Naive thymus-derived CD8-positive, alpha-beta T cell (primary cell): ENCODE measurements at regions not wholly inside any gene's neighbourhood (a gene's known extent, or its start where the extent isn't known, plus 50 kb on each side); places are given as distances from the start of the nearest gene placed in this dataset.
"Not testable (repeated sequence)": the region's sequence is repeated elsewhere in the genome, so short reads cannot be mapped to it uniquely, and the experiment has no call there.

Experiments used
- ATAC-seq, 2 donors: fragments of 150-1000 bp; cut with Tn5 transposase in 1 of 2; sonication (Bioruptor Pico), chemical (Tn5 transposase) in 1 of 2; 1 replicate in 1 of 2; 2 replicates in 1 of 2; pipeline ENCODE4 v1.10.0; 2021; ENCODE audit warnings: mild to moderate bottlenecking in 2 of 2, moderate library complexity in 2 of 2
- POLR2A ChIA-PET: fragments of 350-600 bp; sonication (Branson Sonifier 250); formaldehyde crosslinking; loops from one replicate; lab custom pipeline; 2021; ENCODE audit warnings: antibody characterized with exemption; lab: Charles Lee
- DNase-seq, 10 donors: peaks; one replicate each; pipeline versions ENCODE4 v3.0.0 to v3.0.0-alpha.2; 2020 to 2022
- H3K27ac Mint-ChIP-seq, 10 donors: one replicate each; pipeline ENCODE4 v1.8.0; 2020 to 2022; ENCODE audit warnings: mild to moderate bottlenecking in 10 of 10, mixed read lengths in 10 of 10, moderate library complexity in 4 of 10, inconsistent platforms in 1 of 10
- H3K27me3 Mint-ChIP-seq, 5 donors: one replicate each; pipeline ENCODE4 v1.8.0; 2021 to 2022; ENCODE audit warnings: mixed read lengths in 5 of 5
- H3K36me3 Mint-ChIP-seq, 3 donors: one replicate each; pipeline ENCODE4 v1.8.0; 2020 to 2022; ENCODE audit warnings: mixed read lengths in 3 of 3, mild to moderate bottlenecking in 2 of 3, inconsistent platforms in 1 of 3
- H3K4me1 Mint-ChIP-seq, 4 donors: one replicate each; pipeline ENCODE4 v1.8.0; 2021 to 2022; ENCODE audit warnings: mixed read lengths in 4 of 4
- H3K4me3 Mint-ChIP-seq, 10 donors: one replicate each; pipeline ENCODE4 v1.8.0; 2020 to 2022; ENCODE audit warnings: mild to moderate bottlenecking in 10 of 10, mixed read lengths in 10 of 10, moderate library complexity in 6 of 10, inconsistent platforms in 1 of 10
- H3K9me3 Mint-ChIP-seq, 9 donors: one replicate each; pipeline ENCODE4 v1.8.0; 2020 to 2022; ENCODE audit warnings: mixed read lengths in 9 of 9, mild to moderate bottlenecking in 3 of 9, inconsistent platforms in 1 of 9, moderate library complexity in 1 of 9

DNA sequence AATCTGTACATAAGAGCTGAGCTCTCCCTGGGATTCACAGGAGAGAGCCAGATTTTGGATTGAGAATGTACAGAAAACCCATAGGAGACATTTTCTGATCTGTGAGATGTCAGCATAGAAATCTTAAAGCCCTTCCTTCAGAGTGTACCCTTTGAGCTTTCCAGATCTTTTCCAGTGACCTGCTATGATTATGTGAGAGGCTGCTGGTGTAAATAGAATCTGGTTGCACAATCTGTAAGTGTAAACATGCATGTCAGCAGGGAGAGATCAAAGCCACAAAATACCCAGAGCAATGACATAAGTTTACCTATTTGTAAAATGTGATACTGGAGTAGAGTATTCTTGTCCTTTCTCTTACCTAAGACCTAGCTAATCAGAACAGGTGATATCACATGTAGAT is 471.9 kb downstream of the FOXD4L5 start:
- H3K27ac Mint-ChIP-seq, H3K4me1 Mint-ChIP-seq: not testable (repeated sequence)

DNA sequence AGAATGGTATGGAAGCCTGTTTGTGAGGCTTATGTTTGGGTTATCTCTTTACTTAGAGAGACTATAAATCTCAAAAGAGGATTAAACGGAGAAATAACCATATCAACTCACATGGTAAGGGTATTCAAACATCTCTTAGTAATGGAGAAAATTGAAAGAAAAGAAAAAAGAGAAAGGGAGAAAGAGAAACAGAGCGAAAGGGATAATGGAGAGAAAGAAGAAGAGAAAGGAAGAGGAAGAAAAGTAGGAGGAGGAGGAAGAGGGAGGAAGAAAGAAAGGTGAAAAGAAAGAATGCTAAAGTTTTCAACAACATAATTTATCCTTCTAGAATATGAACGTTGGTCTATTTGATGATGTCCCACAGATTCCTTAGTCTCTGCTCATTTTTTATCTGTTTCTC is 506.3 kb downstream of the FOXD4L5 start:
- H3K4me3 Mint-ChIP-seq, POLR2A ChIA-PET, H3K27me3 Mint-ChIP-seq, H3K9me3 Mint-ChIP-seq, H3K36me3 Mint-ChIP-seq, H3K4me1 Mint-ChIP-seq, ATAC-seq, H3K27ac Mint-ChIP-seq, DNase-seq: not testable (repeated sequence)

More for the DNA sequence above, 471.9 kb downstream of the FOXD4L5 start:
- ATAC-seq, DNase-seq, POLR2A ChIA-PET, H3K9me3 Mint-ChIP-seq, H3K36me3 Mint-ChIP-seq, H3K27me3 Mint-ChIP-seq, H3K4me3 Mint-ChIP-seq: not testable (repeated sequence)

DNA sequence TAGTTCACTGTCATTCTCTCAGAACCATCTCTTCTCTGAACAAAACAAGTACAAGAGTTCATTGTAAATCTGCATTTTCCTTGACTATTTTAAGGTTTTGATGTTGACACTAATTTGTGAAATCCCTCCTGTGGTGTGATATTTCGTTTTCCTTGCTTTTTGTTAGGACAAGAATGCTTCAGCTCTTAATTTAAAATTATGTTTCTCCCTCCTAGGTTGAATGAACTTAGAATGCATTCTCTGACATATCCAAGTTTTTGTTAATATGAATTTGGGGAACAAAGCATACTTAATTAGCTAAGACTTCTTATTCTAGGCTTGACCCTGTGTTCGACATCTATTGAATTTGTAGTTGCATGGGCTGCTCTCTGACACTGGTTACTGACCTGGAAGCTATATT is 508.7 kb downstream of the FOXD4L5 start:
- H3K4me1 Mint-ChIP-seq, H3K36me3 Mint-ChIP-seq, POLR2A ChIA-PET, ATAC-seq, DNase-seq, H3K4me3 Mint-ChIP-seq, H3K9me3 Mint-ChIP-seq, H3K27ac Mint-ChIP-seq: not testable (repeated sequence)
- H3K27me3 Mint-ChIP-seq, result peaks cover 3 to 16% (median 4%) of the 10 kb centered on the region in 5 donors

DNA sequence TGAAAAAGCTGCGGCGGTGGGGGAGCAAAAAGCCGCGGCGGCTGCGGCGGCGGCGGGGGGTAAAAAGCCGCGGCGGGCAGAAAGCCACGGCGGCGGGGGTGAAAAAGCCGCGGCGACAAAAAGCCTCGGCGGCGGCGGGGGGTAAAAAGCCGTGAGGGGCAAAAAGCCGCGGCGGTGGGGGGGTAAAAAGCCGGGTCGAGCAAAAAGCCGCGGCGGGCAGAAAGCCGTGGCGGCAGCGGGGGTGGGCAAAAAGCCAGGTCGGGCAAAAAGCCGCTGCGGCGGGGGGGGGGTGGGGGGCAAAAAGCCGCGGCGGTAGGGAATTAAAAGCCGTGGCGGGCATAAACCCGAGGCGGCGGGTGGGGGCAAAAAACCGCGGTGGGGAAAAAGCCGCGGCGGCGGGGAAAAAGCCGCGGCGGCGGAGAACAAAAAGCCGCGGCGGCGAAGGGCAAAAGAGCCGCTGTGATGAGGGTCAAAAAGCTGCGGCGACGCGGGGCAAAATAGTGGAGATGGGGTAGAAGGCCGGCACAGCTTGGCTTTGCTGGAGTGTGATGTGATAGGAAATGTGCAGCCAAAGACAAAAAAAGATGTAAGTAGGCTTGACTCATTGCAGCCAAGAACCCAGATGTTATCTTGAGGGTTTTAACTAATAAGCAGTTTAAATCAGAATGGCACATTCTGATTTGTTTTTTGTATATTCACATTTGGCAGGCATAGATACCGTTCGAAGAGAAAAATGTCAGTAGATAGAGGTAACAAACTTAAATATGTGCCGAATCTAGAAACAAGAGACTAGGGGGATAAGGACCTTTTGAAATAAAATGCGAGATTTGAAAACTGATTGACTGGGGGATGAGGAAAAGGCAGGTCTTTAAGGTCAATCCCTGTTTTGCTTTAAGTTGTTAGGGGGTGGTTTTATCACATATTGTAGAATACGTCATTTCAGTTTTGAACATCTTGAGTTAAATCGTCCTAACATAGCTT is 509.9 kb downstream of the FOXD4L5 start:
- peak overlapping the region in 7 of 10 donors; percentile 4 to 21 (median 7) for H3K4me3 Mint-ChIP-seq
- H3K4me1 Mint-ChIP-seq, H3K27ac Mint-ChIP-seq, H3K9me3 Mint-ChIP-seq, ATAC-seq, H3K36me3 Mint-ChIP-seq, POLR2A ChIA-PET: not testable (repeated sequence)
- peaks cover 3 to 23% (median 6%) of the 10 kb centered on the region in 5 donors for H3K27me3 Mint-ChIP-seq
- peak in 5 of 10 donors; percentile 0 to 51 (median 9) for DNase-seq

DNA sequence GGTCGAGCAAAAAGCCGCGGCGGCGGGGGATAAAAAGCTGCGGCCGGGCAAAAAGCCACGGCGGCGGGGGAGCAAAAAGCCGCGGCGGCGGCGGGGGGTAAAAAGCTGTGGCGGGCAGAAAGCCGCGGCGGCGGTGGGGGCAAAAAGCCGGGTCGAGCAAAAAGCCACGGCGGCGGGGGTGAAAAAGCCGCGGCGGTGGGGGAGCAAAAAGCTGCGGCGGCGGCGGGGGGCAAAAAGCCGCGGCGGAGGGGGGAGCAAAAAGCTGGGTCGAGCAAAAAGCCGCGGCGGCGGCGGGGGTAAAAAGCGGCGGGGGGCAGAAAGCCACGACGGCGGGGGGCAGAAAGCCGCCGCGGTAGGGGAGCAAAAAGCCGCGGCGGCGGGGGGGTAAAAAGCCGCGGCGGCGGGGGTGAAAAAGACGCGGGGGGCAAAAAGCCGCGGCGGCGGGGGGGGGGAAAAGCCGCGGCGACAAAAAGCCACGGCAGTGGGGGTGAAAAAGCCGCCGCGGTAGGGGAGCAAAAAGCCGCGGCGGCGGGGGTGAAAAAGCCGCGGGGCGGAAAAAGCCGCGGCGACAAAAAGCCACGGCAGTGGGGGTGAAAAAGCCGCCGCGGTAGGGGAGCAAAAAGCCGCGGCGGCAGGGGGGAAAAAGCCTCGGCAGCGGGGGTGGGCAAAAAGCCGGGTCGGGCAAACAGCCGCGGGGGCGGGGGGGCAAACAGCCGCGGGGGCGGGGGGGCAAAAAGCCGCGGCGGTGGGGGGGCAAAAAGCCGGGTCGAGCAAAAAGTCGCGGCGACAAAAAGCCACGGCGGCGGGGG is 510.8 kb downstream of the FOXD4L5 start:
- H3K36me3 Mint-ChIP-seq, ATAC-seq, H3K4me1 Mint-ChIP-seq, H3K9me3 Mint-ChIP-seq, POLR2A ChIA-PET, H3K27ac Mint-ChIP-seq: not testable (repeated sequence)
- H3K4me3 Mint-ChIP-seq, result peak overlapping the region in 1 of 10 donors; percentile 53
- peaks cover 3 to 28% (median 8%) of the 10 kb centered on the region in 5 donors for H3K27me3 Mint-ChIP-seq
- DNase-seq, result peak in 4 of 10 donors; percentile 1 to 38 (median 7)

DNA sequence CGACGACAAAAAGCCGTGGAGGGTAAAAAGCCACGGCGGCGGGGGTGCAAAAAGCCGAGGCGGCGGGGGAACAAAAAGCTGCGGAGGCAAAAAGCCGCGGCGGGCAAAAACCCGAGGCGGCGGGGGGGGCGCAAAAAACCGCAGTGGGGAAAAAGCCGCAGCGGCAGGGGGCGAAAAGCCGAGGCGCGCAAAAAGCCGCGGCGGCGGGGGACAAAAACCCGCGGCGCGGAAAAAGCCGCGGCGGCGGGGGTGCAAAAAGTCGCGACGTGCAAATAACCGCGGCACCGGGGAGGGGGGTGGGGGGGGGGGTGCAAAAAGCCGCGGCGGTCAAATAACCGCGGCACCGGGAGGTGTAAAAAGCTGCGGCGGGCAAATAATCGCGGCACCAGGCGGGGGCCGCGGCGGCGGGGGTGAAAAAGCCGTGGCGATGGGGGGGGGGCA is 511.5 kb downstream of the FOXD4L5 start:
- POLR2A ChIA-PET, result no interaction called here
- H3K27ac Mint-ChIP-seq, result no peak overlapping the region
- DNase-seq, result peak in 3 of 10 donors; percentile 1 to 45 (median 11)
- peaks cover 0 to 1% (median 0%) of the 10 kb centered on the region in 9 donors for H3K9me3 Mint-ChIP-seq
- peaks cover 3 to 28% (median 8%) of the 10 kb centered on the region in 5 donors for H3K27me3 Mint-ChIP-seq
- H3K36me3 Mint-ChIP-seq, result no peaks in the 10 kb centered on the region
- no peak for ATAC-seq
- no peaks in the 10 kb centered on the region for H3K4me1 Mint-ChIP-seq
- H3K4me3 Mint-ChIP-seq, result peak overlapping the region in 1 of 10 donors; percentile 53

DNA sequence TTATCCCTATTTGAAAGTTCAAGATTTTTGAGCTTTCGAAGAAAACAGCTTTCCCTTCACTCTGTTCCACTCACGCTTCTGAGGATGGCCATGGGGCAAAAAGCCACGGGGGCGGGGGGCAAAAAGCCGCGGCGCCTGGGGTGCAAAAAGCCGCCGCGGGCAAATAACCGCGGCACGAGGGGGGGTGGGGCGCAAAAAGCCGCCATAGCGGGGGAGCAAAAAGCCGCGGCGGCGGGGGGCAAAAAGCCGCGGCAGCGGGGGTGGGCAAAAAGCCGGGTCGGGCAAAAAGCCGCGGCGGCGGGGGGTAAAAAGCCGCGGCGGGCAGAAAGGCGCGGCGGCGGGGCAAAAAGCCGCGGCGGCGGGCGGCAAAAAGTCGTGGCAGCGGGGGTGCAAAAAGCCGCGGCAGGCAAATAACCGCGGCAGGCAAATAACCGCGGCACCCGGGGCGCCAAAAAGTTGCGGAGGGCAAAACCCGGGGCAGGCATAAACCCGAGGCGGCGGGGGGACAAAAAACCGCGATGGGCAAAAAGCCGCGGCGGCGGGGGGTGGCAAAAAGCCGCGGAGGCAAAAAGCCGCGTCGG is 512.2 kb downstream of the FOXD4L5 start:
- ATAC-seq, H3K36me3 Mint-ChIP-seq, H3K27ac Mint-ChIP-seq, H3K9me3 Mint-ChIP-seq, H3K4me1 Mint-ChIP-seq, POLR2A ChIA-PET: not testable (repeated sequence)
- peak overlapping the region in 2 of 10 donors; percentile 43 to 53 for H3K4me3 Mint-ChIP-seq
- H3K27me3 Mint-ChIP-seq, result peaks cover 3 to 28% (median 8%) of the 10 kb centered on the region in 5 donors
- DNase-seq, result peak in 1 of 10 donors; percentile 0

DNA sequence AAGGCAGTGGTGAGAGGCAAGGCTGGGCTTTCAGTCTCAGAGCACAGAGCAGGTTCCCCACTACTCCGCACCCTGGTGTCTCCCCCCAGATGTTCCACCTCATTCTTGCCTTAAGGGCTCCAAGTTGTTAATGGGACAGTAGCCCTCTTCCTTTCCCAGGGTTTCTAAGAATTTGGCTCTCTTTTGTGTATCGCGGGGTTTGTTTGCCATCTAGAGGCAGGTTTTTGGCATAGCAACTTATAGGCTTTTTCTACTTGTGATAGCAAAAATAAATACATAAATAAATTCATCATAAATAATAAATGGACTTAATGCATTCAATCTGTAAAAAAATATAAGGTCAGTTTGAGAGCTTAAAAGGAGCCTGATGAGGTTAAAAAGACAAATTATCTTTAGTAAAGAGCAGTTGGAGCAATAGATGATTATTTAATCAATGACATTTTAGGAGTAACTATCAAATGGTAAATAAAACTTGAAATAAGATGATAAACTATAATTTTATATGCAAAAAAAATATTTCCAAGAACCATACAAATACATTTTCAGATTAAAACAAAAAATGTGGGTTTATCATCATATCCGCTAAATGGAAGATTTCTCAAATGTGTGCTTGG is 512.8 kb downstream of the FOXD4L5 start:
- POLR2A ChIA-PET, ATAC-seq, H3K4me3 Mint-ChIP-seq, H3K9me3 Mint-ChIP-seq, H3K36me3 Mint-ChIP-seq, H3K27ac Mint-ChIP-seq, H3K4me1 Mint-ChIP-seq: not testable (repeated sequence)
- peaks cover 3 to 28% (median 8%) of the 10 kb centered on the region in 5 donors for H3K27me3 Mint-ChIP-seq
- peak in 2 of 10 donors; percentile 10 to 11 for DNase-seq
